ENCODE measurements at regions not wholly inside any gene's neighbourhood (a gene's known extent, or its start where the extent isn't known, plus 50 kb on each side); places are given as distances from the start of the nearest gene placed in this dataset.

GRCh38 chr9:12980085-12980851, 205.4 kb downstream of the LURAP1L start:
- intact Hi-C loops (cut with DNase I) = no loop called here

GRCh38 chr9:12988258-12988657, 213.4 kb downstream of the LURAP1L start:
- DNase-seq = no peak
- no peaks in the 10 kb centered on the region for H3K9me3 ChIP-seq
- intact Hi-C loops (cut with DNase I) = no loop called here
- WGBS, 2 donors = 80 to 83% methylated on average over 1 of the region's 1 CpG
- H3K27ac ChIP-seq = no peak overlapping the region
- H3K27me3 ChIP-seq = no peaks in the 10 kb centered on the region
- no peaks in the 10 kb centered on the region for H3K4me1 ChIP-seq
- no peak for TF ChIP-seq POLR2A (IDR thresholded peaks at IDR 0.05)
- peak in 3 of 6 experiments; percentile 27 to 38 (median 29) for TF ChIP-seq CTCF (IDR thresholded peaks at IDR 0.05)
- H3K36me3 ChIP-seq = no peaks in the 10 kb centered on the region
- H3K4me3 ChIP-seq (replicated peaks in 1 of 3) = no peak overlapping the region

More at GRCh38 chr9:12980085-12980851, 205.4 kb downstream of the LURAP1L start:
- WGBS, 2 donors = 59 to 82% methylated on average over 3 of the region's 3 CpGs
- TF ChIP-seq CTCF (IDR thresholded peaks at IDR 0.05) (no peak), POLR2A (IDR thresholded peaks at IDR 0.05) (no peak)
- DNase-seq = no peak
- Histone ChIP-seq H3K36me3 (no peaks in the 10 kb centered on the region), H3K9me3 (no peaks in the 10 kb centered on the region), H3K27ac (no peak overlapping the region), H3K4me1 (no peaks in the 10 kb centered on the region), H3K4me3 (replicated peaks in 1 of 3) (no peak overlapping the region), H3K27me3 (no peaks in the 10 kb centered on the region)

GRCh38 chr9:12989669-12990068, 214.8 kb downstream of the LURAP1L start:
- H3K27ac ChIP-seq = no peak overlapping the region
- intact Hi-C loops (cut with DNase I) = no loop called here

DNA sequence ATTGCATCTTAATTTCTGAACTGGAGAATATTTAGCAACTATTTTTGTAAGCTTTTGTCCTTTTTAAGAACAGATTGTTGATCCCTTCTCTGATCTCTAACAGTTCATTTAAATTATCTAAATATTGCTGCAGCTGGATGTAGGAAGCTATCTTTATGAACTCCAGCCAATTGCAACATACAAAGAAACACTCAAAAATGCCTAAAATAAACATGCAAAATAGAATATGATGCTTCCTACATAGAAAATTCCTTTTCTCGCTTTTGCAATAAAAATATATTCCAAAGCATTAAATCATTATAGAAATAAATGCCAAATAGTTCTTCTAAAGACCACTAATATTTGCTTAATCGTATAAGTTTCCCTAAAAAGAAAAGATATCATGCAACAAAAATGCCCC, 218.6 kb downstream of the LURAP1L start:
- no peaks in the 10 kb centered on the region for H3K27me3 ChIP-seq
- TF ChIP-seq POLR2A (IDR thresholded peaks at IDR 0.05) (no peak), CTCF (IDR thresholded peaks at IDR 0.05) (no peak)
- no peak for DNase-seq
- 75 to 83% methylated on average over 2 of the region's 2 CpGs for WGBS, 2 donors
- H3K4me1 ChIP-seq = no peaks in the 10 kb centered on the region
- H3K4me3 ChIP-seq (replicated peaks in 1 of 3) = no peak overlapping the region
- intact Hi-C loops (cut with DNase I) = no loop called here
- no peaks in the 10 kb centered on the region for H3K9me3 ChIP-seq
- no peak overlapping the region for H3K27ac ChIP-seq
- H3K36me3 ChIP-seq = no peaks in the 10 kb centered on the region

More at GRCh38 chr9:12989669-12990068, 214.8 kb downstream of the LURAP1L start:
- Histone ChIP-seq H3K4me3 (replicated peaks in 1 of 3) (no peak overlapping the region), H3K4me1 (no peaks in the 10 kb centered on the region), H3K36me3 (no peaks in the 10 kb centered on the region), H3K9me3 (no peaks in the 10 kb centered on the region), H3K27me3 (no peaks in the 10 kb centered on the region)
- no peak for DNase-seq
- no peak for TF ChIP-seq CTCF (IDR thresholded peaks at IDR 0.05)
- no peak for TF ChIP-seq POLR2A (IDR thresholded peaks at IDR 0.05)

DNA sequence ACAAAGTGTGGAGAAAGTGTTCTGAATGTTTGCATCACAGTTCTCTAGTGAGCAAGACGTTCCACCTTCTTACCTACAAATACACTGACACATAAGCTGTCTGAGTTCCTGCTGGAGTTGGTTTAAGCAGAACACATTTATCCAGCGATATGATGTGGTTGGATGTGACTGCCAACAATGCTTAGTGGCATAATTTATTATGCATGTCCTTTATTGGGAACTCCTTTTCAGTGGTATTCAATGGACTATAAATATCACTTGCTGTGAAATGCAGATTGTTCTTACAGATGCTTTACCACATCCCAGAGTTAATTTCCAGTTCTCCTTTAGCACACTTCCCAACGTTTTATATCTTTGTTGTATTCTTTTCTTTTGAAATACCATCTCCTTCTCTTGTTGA, 222.2 kb downstream of the LURAP1L start:
- Histone ChIP-seq H3K4me1 (no peaks in the 10 kb centered on the region), H3K36me3 (no peaks in the 10 kb centered on the region), H3K9me3 (no peaks in the 10 kb centered on the region), H3K4me3 (replicated peaks in 1 of 3) (no peak overlapping the region), H3K27me3 (no peaks in the 10 kb centered on the region), H3K27ac (no peak overlapping the region)
- no peak for TF ChIP-seq CTCF (IDR thresholded peaks at IDR 0.05)
- DNase-seq = no peak
- intact Hi-C loops (cut with DNase I) = no loop called here
- WGBS, 2 donors = 40 to 50% methylated on average over 3 of the region's 3 CpGs

Measured in thyroid gland (tissue), 4 donors.